Umbilical cord (tissue), 1 donor: ENCODE measurements at regions not wholly inside any gene's neighbourhood (a gene's known extent, or its start where the extent isn't known, plus 50 kb on each side); places are given as distances from the start of the nearest gene placed in this dataset.
"Not testable (repeated sequence)": the region's sequence is repeated elsewhere in the genome, so short reads cannot be mapped to it uniquely, and the experiment has no call there.

Source experiments
- DNase-seq: peaks from one replicate; pipeline ENCODE4 v3.0.0-alpha.2; 2015; ENCODE audit warnings: low spot score

DNA sequence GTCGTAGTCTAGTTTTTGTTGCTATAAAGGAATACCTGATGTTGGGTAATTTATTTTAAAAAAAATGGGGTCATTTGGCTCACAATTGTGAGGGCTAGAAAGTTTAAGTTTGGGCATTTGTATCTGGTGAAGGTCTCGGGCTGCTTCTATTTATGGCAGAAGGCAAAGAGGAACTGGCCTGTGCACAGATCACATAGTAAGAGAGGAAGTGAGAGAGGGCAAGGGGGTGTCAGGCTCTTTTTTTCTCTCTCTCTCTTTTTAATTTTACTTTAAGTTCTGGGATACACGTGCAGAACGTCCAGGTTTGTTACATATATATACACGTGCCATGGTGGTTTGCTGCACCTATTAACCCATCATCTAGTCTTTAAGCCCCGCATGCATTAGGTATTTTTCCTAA, 453.3 kb downstream of the DIRAS2 start:
- DNase-seq = peak; percentile 12

DNA sequence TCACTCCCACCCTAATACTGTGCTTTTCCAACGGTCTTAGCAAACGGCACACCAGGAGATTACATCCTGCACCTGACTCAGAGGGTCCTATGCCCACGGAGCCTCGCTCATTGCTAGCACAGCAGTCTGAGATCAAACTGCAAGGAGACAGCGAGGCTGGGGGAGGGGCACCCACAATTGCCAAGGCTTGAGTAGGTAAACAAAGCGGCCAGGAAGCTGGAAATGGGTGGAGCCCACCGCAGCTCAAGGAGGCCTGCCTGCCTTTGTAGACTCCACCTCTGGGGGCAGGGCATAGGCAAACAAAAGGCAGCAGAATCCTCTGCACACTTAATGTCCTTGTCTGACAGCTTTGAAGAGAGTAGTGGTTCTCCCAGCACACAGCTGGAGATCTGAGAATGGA, 450.2 kb downstream of the DIRAS2 start:
- not testable (repeated sequence) for DNase-seq

DNA sequence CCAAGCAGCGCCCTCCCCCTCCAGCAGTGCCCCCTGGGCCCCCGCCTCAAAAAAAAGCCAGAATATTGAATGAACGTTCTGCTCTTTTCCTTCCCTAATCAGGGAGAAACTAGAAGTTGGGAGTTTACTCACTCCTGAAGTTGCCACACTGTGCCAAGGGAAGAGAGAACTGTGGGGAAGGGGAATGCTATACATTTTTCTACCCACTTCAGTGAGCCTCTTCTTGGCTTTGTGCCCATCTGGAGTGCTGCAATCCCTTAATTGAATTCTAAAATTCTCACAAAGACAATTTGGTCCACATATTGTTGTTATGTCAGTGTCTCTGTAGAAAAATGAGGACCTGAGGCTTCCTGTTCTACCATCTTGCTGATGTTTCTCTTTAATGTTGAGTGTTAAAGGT, 443.7 kb downstream of the DIRAS2 start:
- DNase-seq = no peak

DNA sequence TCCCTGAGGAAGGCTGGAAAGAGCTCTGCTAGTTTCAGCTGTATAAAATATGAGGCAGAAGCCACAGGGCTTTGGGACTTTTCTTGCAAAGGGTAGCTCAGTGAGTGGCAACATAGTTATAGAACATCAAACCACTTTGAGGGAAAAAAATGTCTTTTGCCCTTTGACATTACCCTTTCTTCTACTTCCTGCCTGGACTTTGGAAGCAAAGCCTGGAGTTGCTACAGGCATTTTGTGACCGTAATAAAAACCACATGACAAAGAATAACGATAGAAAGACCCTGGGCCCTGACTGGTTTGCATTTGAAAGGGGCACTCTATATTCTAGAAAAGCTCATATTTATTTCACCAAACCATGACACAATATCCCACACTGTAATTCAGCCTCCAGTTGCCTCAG, 440.9 kb downstream of the DIRAS2 start:
- DNase-seq = no peak

DNA sequence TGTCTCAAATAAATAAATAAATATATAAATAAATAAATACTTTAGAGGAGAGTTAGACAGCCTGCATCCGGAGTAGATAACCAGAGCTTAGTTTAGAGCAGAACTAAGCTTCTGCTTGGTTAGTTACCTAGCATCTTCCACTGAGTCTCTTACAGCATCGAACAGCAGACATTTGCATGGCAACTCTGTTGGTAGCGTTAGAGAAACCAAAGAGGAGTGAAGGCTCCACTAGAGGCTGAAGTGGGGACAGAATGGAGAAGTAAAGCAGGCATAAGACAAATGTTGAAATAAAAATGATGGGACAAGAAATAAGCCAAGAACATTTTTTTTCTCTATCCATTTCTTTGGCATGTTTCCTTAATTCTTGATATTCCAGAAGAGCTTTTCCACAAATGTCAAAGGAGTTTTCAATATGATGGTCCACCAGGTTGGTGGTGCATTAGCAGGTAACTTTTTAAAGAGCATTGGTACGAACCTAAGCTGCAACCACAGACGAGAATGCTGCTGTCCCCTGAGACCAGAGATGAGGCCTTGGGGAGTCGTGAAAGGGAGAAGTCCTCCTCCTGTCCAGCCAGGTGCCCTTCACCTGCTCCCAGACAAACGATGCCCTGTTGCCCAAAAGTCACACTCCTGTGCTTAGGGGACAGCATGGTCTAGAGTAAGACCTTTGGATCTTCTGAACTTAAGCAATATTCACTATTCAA, 438.3 kb downstream of the DIRAS2 start:
- no peak for DNase-seq

DNA sequence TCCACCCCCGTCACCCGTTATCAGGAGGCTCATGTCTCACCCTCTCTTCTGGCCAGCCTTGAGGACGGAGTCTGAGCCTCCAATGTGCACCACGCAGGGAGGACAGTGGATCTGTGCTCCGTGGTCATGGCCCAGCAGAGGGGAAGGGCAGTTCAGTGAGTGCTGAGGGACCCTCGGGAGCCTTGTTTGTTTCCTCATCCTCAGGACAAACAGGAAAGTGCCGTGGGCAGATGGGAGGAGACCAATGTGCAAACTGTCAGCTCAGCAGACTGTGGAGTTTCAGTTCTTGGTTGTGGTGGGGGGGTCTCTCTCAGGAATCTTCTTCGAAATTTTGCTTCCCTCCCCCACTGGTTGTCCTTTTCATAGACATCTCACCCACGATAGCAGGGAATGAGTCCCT, 429.6 kb downstream of the DIRAS2 start:
- DNase-seq = peak; percentile 9

DNA sequence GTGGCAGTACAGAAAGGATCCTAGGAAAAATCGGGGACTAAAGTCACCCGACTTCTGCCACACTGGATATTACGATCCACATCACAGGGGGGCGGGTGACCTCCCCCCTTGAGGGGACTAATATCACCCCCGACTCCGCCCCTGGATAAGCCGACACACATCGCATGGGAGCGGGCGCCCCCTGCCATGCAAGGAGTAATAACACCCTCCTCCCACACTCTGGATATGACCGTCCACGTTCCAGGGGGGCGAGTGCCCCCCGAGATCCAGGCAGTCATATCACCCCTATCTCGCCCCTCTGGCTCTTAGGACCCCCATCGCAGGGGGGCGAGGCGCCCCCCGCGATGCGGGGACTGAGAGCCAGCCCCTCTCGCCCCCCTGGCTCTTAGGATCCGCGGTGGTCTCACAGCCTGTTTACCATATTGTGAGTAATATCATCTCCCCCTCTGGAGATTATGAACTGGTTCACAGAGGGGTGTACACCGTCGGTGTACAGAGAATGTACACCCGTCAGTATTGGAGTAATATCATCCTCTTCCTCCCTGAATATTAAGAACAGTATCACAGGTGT, 423.0 kb downstream of the DIRAS2 start:
- no peak for DNase-seq

DNA sequence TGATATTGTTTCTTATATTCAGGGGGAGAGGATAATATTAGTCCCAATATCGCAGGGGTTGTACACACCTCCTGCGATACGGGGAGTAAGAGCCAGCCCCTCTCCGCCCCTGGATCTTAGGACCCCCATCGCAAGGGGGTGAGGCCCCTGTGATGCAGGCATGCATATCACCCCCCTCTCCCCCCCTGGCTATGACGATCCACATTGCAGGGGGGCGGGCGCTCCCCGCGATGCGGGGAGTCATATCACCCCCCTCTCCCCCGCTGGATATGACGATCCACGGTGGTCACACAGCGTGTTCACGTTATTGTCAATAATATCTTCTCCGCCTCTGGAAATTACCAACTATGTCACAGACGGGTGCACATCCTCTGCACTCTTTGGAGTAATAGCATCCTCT, 420.7 kb downstream of the DIRAS2 start:
- not testable (repeated sequence) for DNase-seq

DNA sequence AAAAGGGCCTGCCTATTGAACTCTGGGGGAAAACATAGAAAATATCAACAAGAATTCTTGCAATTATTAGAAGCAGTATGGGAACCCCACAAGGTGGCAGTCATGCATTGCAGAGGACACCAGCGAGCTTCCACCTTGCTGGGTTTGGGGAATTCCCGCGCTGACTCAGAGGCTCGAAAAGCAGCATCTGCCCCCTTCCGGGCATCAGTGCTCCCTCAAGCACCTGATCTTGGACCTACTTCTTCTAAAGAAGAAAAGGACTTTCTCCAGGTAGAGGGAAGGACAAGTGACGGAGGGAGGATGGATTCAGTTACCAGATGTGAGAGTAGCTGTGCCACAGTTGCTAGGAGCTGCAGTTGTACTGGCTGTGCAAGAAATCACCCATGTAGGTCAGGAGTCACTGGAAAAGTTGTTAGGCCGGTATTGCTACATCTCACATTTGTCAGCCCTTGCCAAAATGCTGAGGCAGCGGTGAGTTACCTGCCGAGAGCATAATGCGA, 415.7 kb downstream of the DIRAS2 start:
- DNase-seq = peak; percentile 50

DNA sequence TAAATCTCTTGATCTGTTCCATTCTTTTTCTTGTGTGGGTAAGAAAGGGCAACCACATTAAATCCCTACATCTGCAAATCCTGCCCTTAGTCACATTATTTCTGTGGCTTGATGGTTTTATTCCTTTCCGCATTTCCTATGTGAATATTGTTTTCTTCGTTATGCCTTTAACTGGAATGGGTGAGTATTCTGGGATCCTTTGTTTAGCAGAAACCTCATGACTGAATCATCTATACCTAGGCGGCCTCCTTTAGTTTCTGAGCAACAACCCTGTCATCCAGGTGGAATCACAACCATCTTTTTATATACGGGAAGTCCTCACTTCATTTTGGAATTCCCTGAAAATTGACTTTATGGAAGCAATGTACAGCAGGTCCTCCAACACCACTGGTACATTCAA, 409.5 kb downstream of the DIRAS2 start:
- DNase-seq = not testable (repeated sequence)

DNA sequence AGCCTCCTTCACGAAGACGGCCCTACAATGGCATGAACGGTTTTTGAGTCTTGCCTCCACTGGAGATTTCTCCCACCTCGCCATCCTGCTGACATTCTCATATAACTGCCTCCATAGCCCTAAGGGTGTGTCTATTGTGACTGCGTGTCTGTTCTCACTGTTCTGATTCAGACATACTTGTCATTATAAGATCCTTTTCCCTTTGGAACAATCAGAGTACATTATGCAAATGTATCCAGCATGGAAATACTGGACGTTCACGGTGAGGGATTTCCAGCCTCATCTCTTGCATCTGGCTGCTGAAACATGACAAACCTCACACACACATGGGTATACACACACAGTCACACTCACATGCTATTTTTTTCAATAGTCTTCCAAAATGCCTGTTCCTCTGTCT, 402.1 kb downstream of the DIRAS2 start:
- no peak for DNase-seq

DNA sequence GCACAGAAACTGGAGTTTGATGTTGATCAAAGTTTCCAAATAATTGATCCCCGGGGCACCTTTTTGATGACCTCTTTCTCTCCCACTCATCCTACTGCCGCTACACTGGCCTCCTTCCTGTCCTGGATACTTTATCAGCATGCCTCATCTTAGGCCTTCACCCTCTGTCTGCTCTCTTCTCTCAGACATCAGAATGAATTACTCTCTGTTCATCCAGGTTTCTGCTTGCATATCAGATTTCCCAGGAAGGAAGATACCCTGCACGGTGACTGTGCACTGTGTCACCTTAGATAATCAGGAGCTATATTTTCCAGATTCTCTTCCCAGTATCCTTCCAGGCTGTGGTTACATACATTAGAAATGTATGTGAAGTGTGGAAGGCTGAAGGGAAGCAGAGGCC, 397.0 kb downstream of the DIRAS2 start:
- no peak for DNase-seq

DNA sequence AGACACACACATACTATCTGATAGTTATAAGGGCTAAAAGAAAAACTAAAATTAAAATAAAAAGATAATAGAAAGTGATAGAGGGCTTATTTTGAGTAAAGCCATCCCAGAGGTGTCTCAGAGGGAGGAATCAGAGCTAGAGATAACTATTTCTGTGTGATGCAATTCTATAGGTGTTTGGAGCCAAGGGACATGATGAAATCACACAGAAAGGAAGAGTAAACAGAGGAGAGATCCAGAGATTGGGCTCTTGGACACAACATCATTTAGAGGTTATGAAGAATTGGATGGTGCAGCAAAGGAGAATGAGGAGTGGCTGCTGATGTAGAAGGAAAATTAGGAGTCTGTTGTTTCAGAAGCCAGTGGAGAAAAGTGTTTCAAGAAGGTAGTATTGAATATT, 393.5 kb downstream of the DIRAS2 start:
- DNase-seq = no peak

DNA sequence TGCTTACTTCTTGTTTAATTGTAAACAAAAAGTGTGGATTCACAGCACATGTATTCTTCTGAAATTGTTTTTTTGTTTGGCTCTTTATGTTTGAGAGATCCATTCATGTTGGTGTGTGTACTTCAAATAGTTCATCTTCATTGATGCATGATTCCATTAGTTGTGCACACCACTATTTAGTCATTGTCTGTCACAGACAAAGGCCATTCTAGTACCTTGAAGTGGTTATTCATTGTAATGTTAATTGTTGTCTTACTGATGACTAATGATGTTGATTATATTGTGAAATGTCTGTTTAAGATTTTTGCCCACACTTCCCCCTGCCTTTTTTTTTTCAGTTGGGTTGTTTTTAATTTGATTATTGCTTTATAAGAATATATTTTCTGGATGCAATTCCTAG, 391.3 kb downstream of the DIRAS2 start:
- DNase-seq = no peak

DNA sequence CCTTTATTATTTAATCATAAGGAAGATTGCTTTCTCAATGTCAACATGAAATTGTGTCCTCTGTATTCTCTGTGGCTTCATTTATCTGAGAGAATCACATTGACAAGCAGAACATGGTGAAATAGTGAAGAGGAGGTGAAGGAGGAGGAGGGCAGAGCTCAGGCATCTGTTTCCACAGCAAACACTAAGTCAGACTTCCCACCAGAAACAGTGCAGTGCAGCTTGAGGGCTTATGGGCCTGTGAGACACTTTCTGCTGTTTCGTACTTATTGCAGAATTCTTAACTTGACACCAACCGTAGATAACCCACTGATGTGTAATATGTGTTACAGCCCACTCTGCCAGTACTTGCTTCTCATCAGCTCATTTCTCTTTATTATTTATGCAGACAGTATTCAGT, 386.3 kb downstream of the DIRAS2 start:
- peak; percentile 88 for DNase-seq

DNA sequence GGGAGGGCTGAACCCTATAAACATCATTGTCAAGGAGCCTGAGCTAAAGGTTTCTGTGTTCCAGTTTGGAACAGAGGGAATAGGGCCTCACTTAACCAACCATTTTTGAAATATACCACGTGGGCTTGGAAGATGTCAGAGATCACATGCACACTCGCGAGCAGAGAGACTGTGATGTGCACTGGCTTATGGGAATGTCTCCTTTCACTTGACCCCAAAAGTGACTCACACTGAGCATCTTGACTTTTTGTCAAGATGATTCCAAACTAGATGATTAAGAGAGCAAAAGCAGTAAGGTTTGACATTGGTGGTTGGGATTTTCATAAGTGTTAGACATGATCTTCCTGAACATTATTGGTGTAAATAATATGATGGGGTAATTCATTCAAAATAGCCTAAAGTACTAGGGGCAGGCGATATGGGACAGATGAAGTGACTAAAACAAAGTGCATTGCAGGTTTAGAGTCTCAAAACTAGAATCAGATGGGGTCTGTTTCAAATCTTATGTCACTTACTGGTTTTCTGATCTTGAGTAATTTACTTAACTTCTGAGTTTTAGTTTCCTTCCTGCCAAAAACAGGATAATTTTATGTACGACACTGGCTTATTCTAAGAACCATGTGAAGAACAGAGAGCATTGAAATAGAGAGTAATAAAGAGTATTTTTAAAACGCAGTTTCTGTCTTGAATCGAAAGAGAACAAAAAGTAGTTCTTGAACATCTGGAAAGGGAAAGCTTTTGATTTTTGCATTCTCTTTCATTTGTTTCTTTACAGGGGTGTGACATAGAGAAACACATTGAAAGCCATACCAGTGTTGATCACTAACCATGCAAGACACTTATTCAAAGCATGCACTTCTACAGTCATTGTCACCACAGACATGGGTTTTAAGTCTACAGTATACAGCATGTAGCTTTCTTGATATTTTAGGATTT, 383.0 kb downstream of the DIRAS2 start:
- peak; percentile 73 for DNase-seq

DNA sequence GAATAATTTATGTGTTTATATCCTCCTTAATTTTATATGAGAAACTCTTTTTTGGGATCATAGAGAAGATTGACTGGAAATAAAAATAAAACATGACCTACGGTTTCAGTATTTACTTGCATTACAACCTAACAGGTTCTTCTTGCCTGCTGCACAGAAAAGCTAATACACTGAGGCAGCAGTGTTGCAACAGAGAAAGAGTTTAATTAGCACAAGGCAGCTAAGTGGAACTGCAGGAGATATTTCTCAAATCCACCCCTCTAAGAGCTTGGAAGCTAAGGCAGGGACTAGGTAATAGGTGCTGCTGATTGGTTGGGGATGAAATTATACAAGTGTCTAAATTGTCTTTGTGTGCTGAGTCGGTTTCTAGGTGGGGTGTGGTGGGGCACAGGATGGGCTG, 380.9 kb downstream of the DIRAS2 start:
- DNase-seq = no peak

DNA sequence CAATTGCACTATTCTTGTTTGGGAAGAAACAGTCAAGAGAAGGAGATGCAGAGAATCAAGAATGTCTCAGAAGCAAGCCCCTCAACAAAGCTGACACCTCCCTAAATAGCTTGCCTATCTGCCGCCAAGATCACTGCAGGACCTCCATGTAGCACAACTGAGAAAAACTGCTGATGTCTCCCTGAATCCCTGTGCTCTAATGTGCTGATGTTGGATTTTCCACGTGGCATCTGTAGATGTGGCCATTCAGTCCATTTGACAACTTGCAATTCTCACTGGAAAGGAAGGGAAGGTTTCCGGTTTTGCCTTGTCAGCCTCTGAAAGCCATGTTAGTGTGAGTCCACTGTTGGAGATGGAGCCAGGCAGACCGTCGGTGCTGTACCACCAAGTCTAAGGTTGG, 374.0 kb downstream of the DIRAS2 start:
- no peak for DNase-seq

DNA sequence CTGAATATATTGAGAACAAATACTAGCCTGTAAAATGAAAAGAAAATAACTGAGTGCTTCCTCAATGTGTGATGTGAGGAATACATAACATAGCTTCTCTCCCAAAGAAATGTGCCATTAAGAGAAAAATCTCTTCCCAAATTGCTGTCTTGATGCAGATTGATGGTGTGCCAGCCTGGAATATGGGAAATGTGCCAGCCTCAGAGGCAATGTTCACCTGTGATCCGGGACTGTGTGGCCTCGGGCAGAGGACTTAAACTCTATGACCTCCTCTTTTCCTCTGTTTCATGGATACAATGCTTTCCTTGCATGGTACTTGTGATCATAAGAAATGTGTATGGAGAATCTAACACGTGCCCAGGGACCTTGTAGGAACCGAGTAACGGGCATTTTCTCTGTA, 370.9 kb downstream of the DIRAS2 start:
- DNase-seq = no peak

DNA sequence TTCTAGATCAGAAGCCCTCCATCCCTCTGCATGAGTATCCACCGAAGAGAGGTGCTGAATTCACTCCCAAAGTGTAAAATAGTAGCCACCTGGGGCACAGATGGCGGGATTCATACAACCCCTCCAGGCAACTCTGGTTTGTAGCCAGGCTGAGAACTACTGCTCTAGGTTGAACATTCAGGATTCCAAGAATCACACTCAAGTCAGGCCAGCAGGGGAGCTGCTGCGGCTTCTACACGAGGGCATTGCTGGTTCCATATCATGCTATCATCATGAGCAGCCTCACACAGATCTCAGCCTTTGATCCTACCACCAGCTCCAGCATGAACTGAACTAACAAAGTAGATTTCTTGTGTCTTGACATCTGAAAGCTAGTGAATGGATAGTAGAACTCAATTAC, 367.9 kb downstream of the DIRAS2 start:
- DNase-seq = no peak

DNA sequence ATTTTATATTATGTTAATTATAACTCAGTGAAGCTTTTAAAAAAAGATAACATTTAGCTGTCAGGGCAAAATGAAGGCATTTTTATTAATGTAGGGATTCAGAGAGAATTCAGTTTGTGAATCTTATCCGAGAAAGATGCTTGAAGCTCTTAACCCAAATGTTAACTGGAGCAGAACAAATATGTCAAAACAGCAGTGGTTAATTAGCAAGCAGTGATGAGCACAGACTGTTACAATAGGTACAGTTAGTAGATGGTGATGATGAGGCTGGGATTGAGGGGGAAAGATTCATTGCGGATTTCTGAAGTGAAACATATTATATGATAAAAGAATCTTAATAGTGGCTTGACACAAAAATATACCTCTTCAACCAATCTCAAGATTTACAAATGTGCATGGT, 356.7 kb downstream of the DIRAS2 start:
- no peak for DNase-seq

DNA sequence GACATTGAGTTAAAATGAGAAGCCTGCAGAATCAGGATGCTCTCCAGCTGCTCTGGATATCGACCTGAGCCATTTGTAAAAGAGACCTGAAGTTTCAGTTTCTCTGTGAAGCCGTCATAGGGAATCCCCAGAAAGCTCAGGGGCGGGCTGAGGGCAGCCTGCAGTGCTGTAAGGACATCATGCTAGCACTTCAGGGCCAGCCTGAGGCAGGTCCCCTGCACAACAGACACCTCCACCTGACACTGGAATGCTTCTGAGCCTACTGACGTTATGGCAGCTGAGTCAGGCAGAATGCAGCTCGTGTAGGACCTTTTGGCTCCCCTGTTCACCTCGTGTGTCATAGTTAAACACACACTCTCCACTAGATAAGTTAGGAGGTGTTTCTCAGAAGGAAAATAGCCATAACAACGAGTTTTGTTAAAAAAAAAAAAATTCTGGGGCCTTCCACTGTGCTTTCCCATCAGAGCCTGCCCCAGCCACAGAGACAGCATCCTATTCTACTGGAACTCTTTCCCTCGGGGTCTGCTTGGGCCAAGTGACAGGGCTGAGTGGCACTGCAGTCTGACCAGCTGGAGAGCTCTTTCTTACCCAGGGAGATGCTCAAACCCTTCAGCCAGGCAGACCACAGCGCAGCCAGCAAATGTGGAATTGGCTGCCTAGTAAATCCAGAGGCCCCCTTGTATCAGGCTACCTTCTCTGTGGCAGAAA, 354.9 kb downstream of the DIRAS2 start:
- DNase-seq = no peak
